GM21360 (cell line): ENCODE measurements at regions not wholly inside any gene's neighbourhood (a gene's known extent, or its start where the extent isn't known, plus 50 kb on each side); places are given as distances from the start of the nearest gene placed in this dataset.
A peak's percentile ranks its signal among the peaks of the same experiment; 100 is the strongest.
"Not testable (repeated sequence)": the region's sequence is repeated elsewhere in the genome, so short reads cannot be mapped to it uniquely, and the experiment has no call there.

Source experiments
- ATAC-seq: cut with Tn5 transposase; IDR thresholded peaks from one replicate; pipeline ENCODE4 v1.9.1; 2021; ENCODE audit warnings: mild to moderate bottlenecking, moderate library complexity; ENCODE audit not compliant: unreplicated experiment

GRCh38 chr4:117135634-117136354 lies 50.4 kb upstream of the TRAM1L1 start:
- no peak for ATAC-seq

DNA sequence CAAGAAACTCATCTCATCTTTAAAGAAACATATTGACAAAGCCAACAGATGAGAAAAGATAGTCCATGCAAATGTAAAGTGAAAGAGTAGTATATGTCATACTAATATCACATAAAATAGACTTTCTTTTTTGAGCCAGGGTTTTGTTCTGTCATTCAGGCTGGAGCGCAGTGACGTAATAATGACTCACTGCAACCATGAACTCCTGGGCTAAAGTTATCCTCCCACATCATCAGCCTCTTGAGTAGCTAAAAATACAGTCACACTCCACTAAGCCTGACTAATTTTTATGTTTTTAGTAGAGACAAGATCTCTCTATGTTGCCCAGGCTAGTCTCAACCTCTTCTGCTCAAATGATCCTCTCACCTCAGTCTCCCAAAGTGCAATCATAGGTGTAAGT lies 51.8 kb upstream of the TRAM1L1 start:
- no peak for ATAC-seq

- ATAC-seq: not testable (repeated sequence)
Measured at GRCh38 chr4:117138732-117139131, 53.4 kb upstream of the TRAM1L1 start.

- no peak for ATAC-seq
Measured at GRCh38 chr4:117154251-117154650, 68.9 kb upstream of the TRAM1L1 start.

- ATAC-seq: no peak
Measured at GRCh38 chr4:117156806-117157205, 71.4 kb upstream of the TRAM1L1 start.

GRCh38 chr4:117157360-117157759 lies 72.0 kb upstream of the TRAM1L1 start:
- no peak for ATAC-seq

GRCh38 chr4:117162976-117163375 lies 77.6 kb upstream of the TRAM1L1 start:
- ATAC-seq: no peak

- peak; percentile 57 for ATAC-seq
Measured at GRCh38 chr4:117164338-117164737, 79.0 kb upstream of the TRAM1L1 start.

- ATAC-seq: not testable (repeated sequence)
Measured at GRCh38 chr4:117175369-117175768, 90.0 kb upstream of the TRAM1L1 start.

DNA sequence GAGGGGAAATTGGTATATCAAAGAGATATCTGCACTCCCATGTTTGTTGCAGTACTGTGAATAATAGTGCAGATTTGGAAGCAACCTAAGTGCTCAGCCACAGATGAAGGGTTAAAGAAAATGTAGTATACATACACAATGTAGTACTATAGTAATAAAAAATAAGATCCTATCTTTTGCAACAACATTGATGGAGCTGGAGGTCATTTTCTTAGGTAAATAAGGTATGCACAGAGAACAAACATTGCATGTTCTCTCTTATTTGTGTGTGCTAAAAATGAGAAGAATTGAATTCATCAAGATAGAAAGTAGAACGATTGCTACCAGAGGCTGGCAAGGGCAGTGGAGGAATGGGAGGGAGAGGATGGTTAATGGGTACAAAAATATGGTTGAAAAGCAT lies 117.9 kb upstream of the TRAM1L1 start:
- no peak for ATAC-seq

- ATAC-seq: no peak
Measured at GRCh38 chr4:117210551-117210950, 125.2 kb upstream of the TRAM1L1 start.

DNA sequence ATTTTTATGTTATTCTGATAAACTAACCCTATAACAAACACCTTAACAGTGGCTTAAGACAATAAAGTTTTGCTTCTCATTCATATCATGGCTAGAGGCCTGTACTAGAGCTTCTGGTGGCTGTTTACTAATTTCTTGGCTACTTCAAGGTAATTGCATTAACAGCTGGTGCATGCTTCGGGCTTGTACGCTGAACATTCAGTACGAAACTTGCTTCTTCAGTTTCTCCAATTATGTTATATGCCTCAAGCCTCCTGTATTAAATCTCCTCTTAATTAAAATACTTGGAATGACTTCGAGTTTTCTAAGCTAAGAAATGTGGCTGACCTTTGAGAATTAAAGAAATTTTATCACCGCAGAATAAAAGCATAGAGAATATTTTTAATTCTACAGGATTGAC lies 138.9 kb upstream of the TRAM1L1 start:
- ATAC-seq: no peak

- ATAC-seq: no peak
Measured at GRCh38 chr4:117225471-117225870, 140.1 kb upstream of the TRAM1L1 start.

DNA sequence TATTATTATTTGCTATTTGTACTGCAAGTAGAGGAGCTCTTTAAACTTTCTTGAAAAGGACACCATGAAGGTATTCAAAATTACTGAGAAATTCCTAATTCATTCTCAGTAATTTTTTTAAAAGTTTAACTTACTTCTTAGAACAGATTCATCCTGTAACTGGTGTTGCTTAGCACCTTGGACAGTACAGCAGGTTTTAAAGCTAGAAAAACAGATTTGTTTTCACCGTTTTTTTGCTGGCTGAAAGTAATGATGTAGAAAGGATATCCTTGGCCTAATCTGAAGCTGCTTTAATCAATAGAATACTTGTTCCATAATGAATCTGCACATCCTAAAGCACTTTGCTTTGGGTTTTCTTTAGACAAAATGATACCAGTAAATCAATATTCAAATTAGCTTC lies 142.5 kb upstream of the TRAM1L1 start:
- no peak for ATAC-seq

DNA sequence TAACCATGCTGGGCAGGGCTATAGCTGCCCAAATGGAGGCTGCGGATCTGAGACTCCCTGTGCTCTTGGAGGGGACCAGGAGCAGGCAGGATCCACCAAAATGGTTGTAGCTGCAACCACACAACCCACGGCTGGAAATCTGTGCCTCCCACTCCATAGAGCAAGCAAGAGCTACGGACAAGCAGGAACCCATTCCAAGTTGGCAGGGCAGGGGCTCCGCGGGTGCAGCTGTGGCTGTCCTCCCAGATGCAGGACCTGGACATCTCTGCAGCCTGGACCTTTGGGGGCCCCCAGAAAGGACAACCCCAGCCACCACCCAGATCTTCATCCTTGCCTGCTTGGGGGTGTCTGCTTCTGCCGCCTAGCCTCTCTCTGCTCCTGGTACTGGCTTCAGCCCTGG lies 154.1 kb upstream of the TRAM1L1 start:
- no peak for ATAC-seq

GRCh38 chr4:117249333-117249732 lies 164.0 kb upstream of the TRAM1L1 start:
- ATAC-seq: peak; percentile 95

GRCh38 chr4:117264072-117264471 lies 178.7 kb upstream of the TRAM1L1 start:
- ATAC-seq: no peak

DNA sequence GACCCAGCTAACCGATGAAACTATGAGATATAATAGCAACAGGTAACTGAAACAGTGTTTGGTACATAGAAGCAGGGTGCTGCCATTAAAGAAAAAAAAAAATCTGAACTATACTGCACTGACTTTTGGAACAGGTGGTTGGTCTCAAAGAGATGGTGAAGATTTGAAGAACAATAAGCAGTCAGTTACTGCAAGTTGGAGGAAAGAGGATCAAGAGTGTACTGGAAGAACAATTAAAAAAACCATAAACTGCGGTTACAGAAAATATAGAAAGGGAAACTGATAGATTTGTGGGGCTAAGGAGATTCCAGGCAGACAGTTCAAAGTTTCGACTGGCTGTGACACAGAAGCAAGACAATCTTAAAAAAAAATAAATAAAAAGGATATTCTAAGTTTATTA lies 181.9 kb upstream of the TRAM1L1 start:
- no peak for ATAC-seq

DNA sequence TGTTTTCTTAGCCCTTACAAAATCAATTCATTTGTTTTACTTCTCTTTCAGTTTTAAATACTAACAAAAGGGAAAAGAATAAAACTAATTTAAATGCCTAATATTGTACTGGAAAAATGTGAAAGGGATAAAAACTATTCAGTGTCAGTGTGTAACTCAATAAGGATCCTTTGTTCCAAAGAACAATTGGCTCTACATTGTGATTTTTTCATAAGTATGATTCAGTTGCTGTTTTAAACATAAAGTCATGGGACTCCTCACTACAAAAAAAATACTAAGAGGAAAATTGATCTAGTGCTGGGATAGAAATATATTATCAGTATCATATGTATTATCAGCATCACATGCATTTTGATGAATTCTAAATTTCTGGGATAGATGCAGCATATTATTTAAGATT lies 199.4 kb upstream of the TRAM1L1 start:
- no peak for ATAC-seq

DNA sequence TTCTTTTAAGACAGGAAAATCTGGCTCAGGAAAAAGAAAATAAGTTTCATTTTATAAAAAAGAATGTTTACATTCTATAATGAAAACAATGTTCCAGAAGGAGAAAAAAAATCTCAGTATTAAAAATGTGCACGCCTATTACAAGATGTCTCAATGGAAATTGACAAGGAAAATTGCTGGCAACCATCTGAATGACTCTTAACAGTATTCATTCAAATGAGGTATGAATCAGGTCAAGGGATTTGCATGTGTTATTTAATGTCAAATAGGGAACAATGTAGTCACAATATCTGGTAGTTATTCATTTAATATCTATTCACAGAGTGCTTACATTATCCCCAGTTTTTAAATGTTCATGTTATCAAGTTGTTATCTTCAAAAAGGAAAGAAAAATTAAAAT lies 208.4 kb upstream of the TRAM1L1 start:
- no peak for ATAC-seq

DNA sequence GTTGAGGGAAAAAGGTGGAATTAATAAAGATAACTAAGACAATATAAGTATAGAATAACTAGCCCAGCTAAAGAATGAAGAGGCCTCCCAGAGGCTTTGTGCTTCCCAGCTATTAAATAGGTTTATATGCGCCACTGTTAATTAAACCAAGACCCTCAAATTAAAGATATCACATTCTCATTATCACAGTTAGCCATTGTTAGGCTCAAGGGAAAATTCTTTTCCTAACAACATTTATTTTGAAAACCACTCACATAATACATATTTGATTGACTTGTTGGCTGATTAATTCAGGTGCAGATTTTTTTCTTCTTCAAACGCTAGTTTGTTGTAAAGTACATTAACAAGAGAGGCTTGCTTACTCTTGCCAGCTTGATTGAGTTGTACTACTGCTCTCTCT lies 216.8 kb upstream of the TRAM1L1 start:
- ATAC-seq: no peak

DNA sequence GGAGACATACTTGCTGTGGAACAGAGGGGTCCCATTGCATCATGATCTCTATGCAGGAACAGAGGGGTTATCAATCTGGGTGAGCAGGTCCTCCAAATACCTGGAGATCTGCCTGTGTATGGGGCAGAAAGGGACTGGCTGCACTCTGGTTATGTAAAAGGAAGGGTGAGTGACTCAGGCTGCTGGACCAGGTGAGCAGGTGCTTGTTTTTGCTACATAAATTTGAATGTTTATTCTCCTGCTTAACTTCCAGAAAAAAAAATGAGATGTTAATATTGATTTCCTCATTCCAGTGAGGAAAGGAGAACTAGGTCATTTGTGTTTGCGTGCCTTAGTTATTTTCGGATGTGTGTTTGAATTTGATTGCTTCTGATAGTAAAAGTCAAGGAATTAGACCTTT lies 225.8 kb upstream of the TRAM1L1 start:
- ATAC-seq: no peak

GRCh38 chr4:117311989-117312388 lies 226.6 kb upstream of the TRAM1L1 start:
- no peak for ATAC-seq
